ENCODE measurements at regions not wholly inside any gene's neighbourhood (a gene's known extent, or its start where the extent isn't known, plus 50 kb on each side); places are given as distances from the start of the nearest gene placed in this dataset.

- DNase-seq (no peak), ATAC-seq (no peak)
- Histone ChIP-seq H3K27ac (no peak overlapping the region), H3K9me3 (peaks cover 0 to 6% (median 0%) of the 10 kb centered on the region in 12 donors), H3K4me3 (no peak overlapping the region), H3K4me1 (no peaks in the 10 kb centered on the region), H3K27me3 (no peaks in the 10 kb centered on the region), H3K36me3 (no peaks in the 10 kb centered on the region)
- intact Hi-C loops (cut with DNase I): no loop called here
- WGBS, 4 donors: 88 to 91% (median 90%) methylated on average over 11 of the region's 11 CpGs
- TF ChIP-seq, protein P1, sequence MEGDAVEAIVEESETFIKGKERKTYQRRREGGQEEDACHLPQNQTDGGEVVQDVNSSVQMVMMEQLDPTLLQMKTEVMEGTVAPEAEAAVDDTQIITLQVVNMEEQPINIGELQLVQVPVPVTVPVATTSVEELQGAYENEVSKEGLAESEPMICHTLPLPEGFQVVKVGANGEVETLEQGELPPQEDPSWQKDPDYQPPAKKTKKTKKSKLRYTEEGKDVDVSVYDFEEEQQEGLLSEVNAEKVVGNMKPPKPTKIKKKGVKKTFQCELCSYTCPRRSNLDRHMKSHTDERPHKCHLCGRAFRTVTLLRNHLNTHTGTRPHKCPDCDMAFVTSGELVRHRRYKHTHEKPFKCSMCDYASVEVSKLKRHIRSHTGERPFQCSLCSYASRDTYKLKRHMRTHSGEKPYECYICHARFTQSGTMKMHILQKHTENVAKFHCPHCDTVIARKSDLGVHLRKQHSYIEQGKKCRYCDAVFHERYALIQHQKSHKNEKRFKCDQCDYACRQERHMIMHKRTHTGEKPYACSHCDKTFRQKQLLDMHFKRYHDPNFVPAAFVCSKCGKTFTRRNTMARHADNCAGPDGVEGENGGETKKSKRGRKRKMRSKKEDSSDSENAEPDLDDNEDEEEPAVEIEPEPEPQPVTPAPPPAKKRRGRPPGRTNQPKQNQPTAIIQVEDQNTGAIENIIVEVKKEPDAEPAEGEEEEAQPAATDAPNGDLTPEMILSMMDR (IDR thresholded peaks at IDR 0.05): no peak
- TF ChIP-seq POLR2A (IDR thresholded peaks at IDR 0.05): no peak
Observed at GRCh38 chr18:52200921-52201663, 138.9 kb upstream of the DCC start.

GRCh38 chr18:52208646-52209045 is 131.4 kb upstream of the DCC start:
- intact Hi-C loops (cut with DNase I): no loop called here
- DNase-seq (no peak), ATAC-seq (no peak)
- no peak overlapping the region for H3K4me3 ChIP-seq
- WGBS, 4 donors: 92 to 97% (median 93%) methylated on average over 3 of the region's 3 CpGs
- TF ChIP-seq POLR2A (IDR thresholded peaks at IDR 0.05): no peak
- TF ChIP-seq, protein P1 (IDR thresholded peaks at IDR 0.05): no peak
- no peaks in the 10 kb centered on the region for H3K36me3 ChIP-seq
- no peak overlapping the region for H3K27ac ChIP-seq
- no peaks in the 10 kb centered on the region for H3K4me1 ChIP-seq
- H3K27me3 ChIP-seq: peaks cover 0 to 6% (median 0%) of the 10 kb centered on the region in 9 donors
- H3K9me3 ChIP-seq: no peaks in the 10 kb centered on the region

DNA sequence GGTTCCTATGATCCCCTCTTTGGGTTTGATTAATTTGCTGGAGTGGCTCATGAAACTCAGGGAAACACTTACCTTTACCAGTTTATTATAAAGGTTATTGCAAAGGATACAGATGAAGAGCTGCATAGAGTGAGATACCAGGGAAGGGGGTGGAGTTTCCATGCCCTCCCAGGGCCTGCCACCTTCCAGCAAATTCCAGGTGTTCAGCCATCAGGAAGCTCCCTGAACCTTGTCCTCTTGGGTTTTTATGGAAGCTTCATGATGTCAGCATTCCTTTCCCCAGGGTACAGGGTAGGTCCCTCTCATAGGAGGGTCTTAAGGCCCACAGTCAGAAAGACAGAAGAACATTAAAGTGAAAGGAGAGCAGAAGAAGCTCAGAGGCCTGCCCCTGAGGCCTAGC is 123.9 kb upstream of the DCC start:
- no peak for ATAC-seq
- TF ChIP-seq POLR2A (IDR thresholded peaks at IDR 0.05): no peak
- TF ChIP-seq, protein P1 (IDR thresholded peaks at IDR 0.05): no peak
- intact Hi-C loops (cut with DNase I): no loop called here

DNA sequence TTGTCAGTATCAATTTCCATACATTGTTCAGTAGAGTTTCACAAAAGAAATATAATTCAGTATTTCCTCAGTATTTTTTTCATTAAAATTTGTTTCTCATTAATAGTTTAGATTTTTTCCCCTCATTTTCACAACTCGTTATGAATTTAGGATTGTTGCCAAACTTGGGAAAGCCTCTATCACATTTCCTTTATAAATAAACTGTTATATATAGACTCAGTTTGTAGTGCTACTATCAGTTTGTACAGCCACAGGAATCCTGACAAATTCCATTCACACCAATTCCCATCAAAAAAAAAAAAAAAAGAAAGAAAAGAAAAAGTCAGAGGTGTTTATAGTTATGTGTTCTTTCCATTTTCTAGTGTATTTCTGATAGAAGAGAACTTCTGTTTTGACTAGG is 123.3 kb upstream of the DCC start:
- no peaks in the 10 kb centered on the region for H3K27me3 ChIP-seq
- no peaks in the 10 kb centered on the region for H3K4me1 ChIP-seq
- H3K9me3 ChIP-seq: no peaks in the 10 kb centered on the region
- intact Hi-C loops (cut with DNase I): no loop called here
- 6 to 21% (median 9%) methylated on average over 1 of the region's 1 CpG for WGBS, 4 donors
- ATAC-seq (no peak), DNase-seq (no peak)
- H3K36me3 ChIP-seq: no peaks in the 10 kb centered on the region
- no peak overlapping the region for H3K27ac ChIP-seq
- TF ChIP-seq POLR2A (IDR thresholded peaks at IDR 0.05): no peak
- TF ChIP-seq, protein P1 (IDR thresholded peaks at IDR 0.05): no peak
- H3K4me3 ChIP-seq: no peak overlapping the region

More for the DNA sequence above, 123.9 kb upstream of the DCC start:
- no peak for DNase-seq
- no peak overlapping the region for H3K27ac ChIP-seq
- H3K4me3 ChIP-seq: no peak overlapping the region
- H3K36me3 ChIP-seq: no peaks in the 10 kb centered on the region
- no peaks in the 10 kb centered on the region for H3K27me3 ChIP-seq
- no peaks in the 10 kb centered on the region for H3K4me1 ChIP-seq
- H3K9me3 ChIP-seq: no peaks in the 10 kb centered on the region

Measured in heart left ventricle (tissue), 16 donors.